RWPE2 (cell line): ENCODE measurements at regions not wholly inside any gene's neighbourhood (a gene's known extent, or its start where the extent isn't known, plus 50 kb on each side); places are given as distances from the start of the nearest gene placed in this dataset.

ENCODE experiments used
- ATAC-seq: fragments of 200-7000 bp; cut with Tn5 transposase; 3 replicates; pipeline ENCODE4 v1.9.1; 2021; ENCODE audit warnings: low read depth
- DNase-seq: peaks from one replicate; pipeline ENCODE4 v3.0.0-alpha.2; 2020; ENCODE audit warnings: low spot score
- H3K27ac ChIP-seq: fragments of 450-650 bp; 2 replicates; pipeline ENCODE4 v1.5.1; 2017; ENCODE audit warnings: mild to moderate bottlenecking; ENCODE audit not compliant: poor library complexity, severe bottlenecking
- H3K27me3 ChIP-seq: fragments of 250-450 bp; sonication (Bioruptor Pico); 2 replicates; pipeline ENCODE4 v1.5.1; 2021; ENCODE audit warnings: mild to moderate bottlenecking, moderate library complexity; ENCODE audit not compliant: insufficient read depth, poor library complexity, severe bottlenecking
- H3K36me3 ChIP-seq: fragments of 250-450 bp; sonication (Bioruptor Pico); 2 replicates; pipeline ENCODE4 v1.5.1; 2020; ENCODE audit warnings: low read depth, mild to moderate bottlenecking, moderate library complexity
- H3K4me1 ChIP-seq: fragments of 250-450 bp; sonication (Bioruptor Pico); 2 replicates; pipeline ENCODE4 v1.5.1; 2021; ENCODE audit warnings: mild to moderate bottlenecking, moderate library complexity; ENCODE audit not compliant: insufficient read depth, poor library complexity, severe bottlenecking
- H3K4me3 ChIP-seq: fragments of 250-450 bp; sonication (Bioruptor Pico); 2 replicates; pipeline ENCODE4 v1.5.1; 2021; ENCODE audit warnings: mild to moderate bottlenecking, moderate library complexity; ENCODE audit not compliant: severe bottlenecking
- H3K9me3 ChIP-seq: fragments of 250-450 bp; sonication (Bioruptor Pico); 2 replicates; pipeline ENCODE4 v1.5.1; 2021; ENCODE audit warnings: mild to moderate bottlenecking, moderate library complexity; ENCODE audit not compliant: severe bottlenecking
- TF ChIP-seq, protein P1 (sequence below): fragments of 450-650 bp; IDR thresholded peaks from one replicate; pipeline ENCODE4 v1.5.1; 2017; ENCODE audit warnings: mild to moderate bottlenecking, moderate library complexity; ENCODE audit not compliant: poor library complexity, severe bottlenecking

GRCh38 chr6:47371870-47372255, 62.2 kb upstream of the TNFRSF21 start:
- no peak for DNase-seq
- H3K27me3 ChIP-seq, result no peaks in the 10 kb centered on the region
- no peaks in the 10 kb centered on the region for H3K36me3 ChIP-seq
- no peak overlapping the region for H3K4me3 ChIP-seq
- TF ChIP-seq, protein P1, sequence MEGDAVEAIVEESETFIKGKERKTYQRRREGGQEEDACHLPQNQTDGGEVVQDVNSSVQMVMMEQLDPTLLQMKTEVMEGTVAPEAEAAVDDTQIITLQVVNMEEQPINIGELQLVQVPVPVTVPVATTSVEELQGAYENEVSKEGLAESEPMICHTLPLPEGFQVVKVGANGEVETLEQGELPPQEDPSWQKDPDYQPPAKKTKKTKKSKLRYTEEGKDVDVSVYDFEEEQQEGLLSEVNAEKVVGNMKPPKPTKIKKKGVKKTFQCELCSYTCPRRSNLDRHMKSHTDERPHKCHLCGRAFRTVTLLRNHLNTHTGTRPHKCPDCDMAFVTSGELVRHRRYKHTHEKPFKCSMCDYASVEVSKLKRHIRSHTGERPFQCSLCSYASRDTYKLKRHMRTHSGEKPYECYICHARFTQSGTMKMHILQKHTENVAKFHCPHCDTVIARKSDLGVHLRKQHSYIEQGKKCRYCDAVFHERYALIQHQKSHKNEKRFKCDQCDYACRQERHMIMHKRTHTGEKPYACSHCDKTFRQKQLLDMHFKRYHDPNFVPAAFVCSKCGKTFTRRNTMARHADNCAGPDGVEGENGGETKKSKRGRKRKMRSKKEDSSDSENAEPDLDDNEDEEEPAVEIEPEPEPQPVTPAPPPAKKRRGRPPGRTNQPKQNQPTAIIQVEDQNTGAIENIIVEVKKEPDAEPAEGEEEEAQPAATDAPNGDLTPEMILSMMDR, result no peak
- no peaks in the 10 kb centered on the region for H3K9me3 ChIP-seq
- ATAC-seq, result no peak
- no peak overlapping the region for H3K27ac ChIP-seq
- H3K4me1 ChIP-seq, result no peaks in the 10 kb centered on the region

DNA sequence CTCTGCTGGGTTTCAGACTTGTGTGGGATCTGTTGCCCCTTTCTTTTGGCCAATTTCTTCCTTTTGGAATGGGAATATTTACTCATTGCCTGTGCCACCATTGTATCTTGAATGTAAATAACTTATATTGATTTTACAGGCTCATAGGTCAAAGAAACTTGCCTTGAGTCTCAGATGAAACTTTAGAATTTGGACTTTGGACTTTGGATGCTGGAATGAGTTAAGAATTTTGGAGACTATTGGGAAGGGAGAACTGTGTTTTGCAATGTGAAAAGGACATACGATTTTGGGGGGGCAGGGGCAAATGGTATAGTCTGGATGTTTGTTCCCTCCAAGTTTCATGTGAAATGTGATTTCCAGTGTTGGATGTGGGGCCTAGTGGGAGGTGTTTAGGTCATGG, 62.6 kb upstream of the TNFRSF21 start:
- ATAC-seq (no peak), DNase-seq (no peak)
- Histone ChIP-seq H3K4me1 (no peaks in the 10 kb centered on the region), H3K9me3 (no peaks in the 10 kb centered on the region), H3K36me3 (no peaks in the 10 kb centered on the region), H3K4me3 (no peak overlapping the region), H3K27ac (no peak overlapping the region), H3K27me3 (no peaks in the 10 kb centered on the region)
- TF ChIP-seq, protein P1, result no peak

- Histone ChIP-seq H3K36me3 (no peaks in the 10 kb centered on the region), H3K4me3 (no peak overlapping the region), H3K9me3 (no peaks in the 10 kb centered on the region), H3K27ac (no peak overlapping the region), H3K4me1 (no peaks in the 10 kb centered on the region), H3K27me3 (no peaks in the 10 kb centered on the region)
- TF ChIP-seq, protein P1, result no peak
- ATAC-seq (no peak), DNase-seq (no peak)
Observed at GRCh38 chr6:47375426-47375825, 65.7 kb upstream of the TNFRSF21 start.

DNA sequence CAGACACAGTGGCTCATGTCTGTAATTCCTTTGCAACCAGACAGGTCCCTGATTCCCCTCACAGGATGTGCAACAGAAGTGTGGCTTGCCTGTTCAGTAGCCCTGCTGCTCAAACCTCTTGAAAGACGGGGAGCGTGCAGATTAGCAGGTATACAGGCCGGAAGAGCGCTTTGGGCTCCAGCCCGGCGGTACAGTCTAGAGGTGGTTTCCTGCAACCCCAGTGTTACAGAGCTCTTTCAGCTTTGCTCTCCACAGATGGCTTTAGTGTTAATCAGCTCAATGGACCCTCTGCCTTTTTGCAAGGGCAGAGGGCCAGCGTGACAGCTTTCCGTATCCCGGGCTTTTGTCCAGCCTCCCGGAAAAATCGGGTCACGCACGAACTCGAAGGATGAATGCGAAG, 67.2 kb upstream of the TNFRSF21 start:
- H3K27ac ChIP-seq, result no peak overlapping the region
- H3K9me3 ChIP-seq, result no peaks in the 10 kb centered on the region
- no peaks in the 10 kb centered on the region for H3K4me1 ChIP-seq
- TF ChIP-seq, protein P1, result no peak
- ATAC-seq, result no peak
- no peaks in the 10 kb centered on the region for H3K27me3 ChIP-seq
- no peaks in the 10 kb centered on the region for H3K36me3 ChIP-seq
- H3K4me3 ChIP-seq, result no peak overlapping the region
- DNase-seq, result no peak

DNA sequence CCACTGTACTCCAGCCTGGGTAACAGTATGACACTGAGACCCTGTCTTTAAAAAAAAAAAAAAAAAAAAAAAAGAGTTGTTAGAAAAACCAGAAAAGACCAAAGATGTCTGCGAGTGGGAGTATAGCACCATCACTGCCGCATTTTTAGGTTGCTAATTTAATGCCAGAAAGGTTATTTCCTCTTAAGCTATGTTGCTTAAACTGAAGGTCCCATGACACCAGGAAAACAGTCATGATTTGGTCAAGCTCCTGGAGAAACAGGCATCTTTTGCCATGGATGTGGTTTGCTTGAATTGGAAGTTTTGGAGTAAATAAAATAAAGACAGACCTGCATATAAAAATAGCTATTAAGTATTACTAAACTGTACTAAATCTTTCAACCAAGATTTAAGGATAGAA, 68.3 kb upstream of the TNFRSF21 start:
- TF ChIP-seq, protein P1, result no peak
- ATAC-seq, result no peak
- no peaks in the 10 kb centered on the region for H3K9me3 ChIP-seq

More for the DNA sequence above, 68.3 kb upstream of the TNFRSF21 start:
- no peaks in the 10 kb centered on the region for H3K4me1 ChIP-seq
- H3K27ac ChIP-seq, result no peak overlapping the region
- no peak overlapping the region for H3K4me3 ChIP-seq
- H3K36me3 ChIP-seq, result no peaks in the 10 kb centered on the region
- H3K27me3 ChIP-seq, result no peaks in the 10 kb centered on the region
- no peak for DNase-seq
